ENCODE measurements at regions not wholly inside any gene's neighbourhood (a gene's known extent, or its start where the extent isn't known, plus 50 kb on each side); places are given as distances from the start of the nearest gene placed in this dataset.

- no peak for TF ChIP-seq EP300 (IDR thresholded peaks at IDR 0.05; ENCODE audit: borderline replicate concordance)
- no peak for TF ChIP-seq YY1 (IDR thresholded peaks at IDR 0.05; ENCODE audit: low read depth)
- TF ChIP-seq TAF1 (IDR thresholded peaks at IDR 0.05; ENCODE audit: low read depth), result no peak
- TF ChIP-seq CREB1 (IDR thresholded peaks at IDR 0.05; ENCODE audit: low read depth), result no peak
- TF ChIP-seq EGR1 (IDR thresholded peaks at IDR 0.05), result no peak
- TF ChIP-seq CEBPB (IDR thresholded peaks at IDR 0.05), result no peak
Measured at GRCh38 chr7:12847001-12847400, 159.6 kb downstream of the ARL4A start.
